PC-3 (cell line): ENCODE measurements at regions not wholly inside any gene's neighbourhood (a gene's known extent, or its start where the extent isn't known, plus 50 kb on each side); places are given as distances from the start of the nearest gene placed in this dataset.

ENCODE experiments used
- ATAC-seq: fragments of 200-7000 bp; cut with Tn5 transposase; 2 replicates; pipeline ENCODE4 v1.9.1; 2020; ENCODE audit warnings: mild to moderate bottlenecking, moderate library complexity
- BruUV-seq: library from RNA; stranded (reverse); fragments of 400-500 nt; replicated peaks from 2 replicates; lab custom pipeline; 2021; lab: Mats Ljungman, UMichigan
- CTCF ChIA-PET: fragments of 300-600 bp; sonication (Branson Sonifier 250); formaldehyde crosslinking; loops from one replicate; lab custom pipeline; 2022; ENCODE audit warnings: antibody characterized with exemption; lab: Charles Lee
- POLR2A ChIA-PET: fragments of 300-600 bp; sonication (Branson Sonifier 250); formaldehyde crosslinking; loops from one replicate; lab custom pipeline; 2022; ENCODE audit warnings: antibody characterized with exemption; ENCODE audit not compliant: unreplicated experiment; lab: Charles Lee
- DNase-seq: peaks from one replicate; pipeline ENCODE4 v3.0.0-alpha.2; 2015
- H2AFZ ChIP-seq: fragments of 300-600 bp; sonication (generic); 2 replicates; pipeline ENCODE4 v1.6.0; 2016; ENCODE audit warnings: antibody characterized with exemption, low read length
- H3F3A ChIP-seq: fragments of 300-600 bp; sonication (generic); one replicate; pipeline ENCODE4 v1.6.0; 2017; ENCODE audit warnings: antibody characterized with exemption, low read length, control low read depth, mild to moderate bottlenecking; ENCODE audit not compliant: unreplicated experiment
- H3K27ac ChIP-seq: fragments of 300-600 bp; sonication (generic); 2 replicates; pipeline ENCODE4 v1.5.1; 2016; ENCODE audit warnings: mild to moderate bottlenecking, low read length
- H3K27me3 ChIP-seq: fragments of 300-600 bp; sonication (generic); 2 replicates; pipeline ENCODE4 v1.6.1; 2016; ENCODE audit warnings: low read length, mixed read lengths
- H3K36me3 ChIP-seq: fragments of 300-600 bp; sonication (generic); 2 replicates; pipeline ENCODE4 v1.6.1; 2016; ENCODE audit warnings: low read depth, mixed run types, low read length, mixed read lengths
- H3K4me1 ChIP-seq: fragments of 300-600 bp; sonication (generic); 2 replicates; pipeline ENCODE4 v1.5.1; 2016; ENCODE audit warnings: low read length; ENCODE audit not compliant: insufficient read depth
- H3K4me2 ChIP-seq: fragments of 300-600 bp; sonication (generic); 2 replicates; pipeline ENCODE4 v1.6.0; 2016; ENCODE audit warnings: low read length
- H3K4me3 ChIP-seq: fragments of 300-600 bp; sonication (generic); 2 replicates; pipeline ENCODE4 v1.5.1; 2016; ENCODE audit warnings: mild to moderate bottlenecking, low read length, mixed read lengths
- H3K79me2 ChIP-seq: fragments of 300-600 bp; sonication (generic); 2 replicates; pipeline ENCODE4 v1.6.1; 2017; ENCODE audit warnings: low read length, mixed read lengths
- H3K9ac ChIP-seq: fragments of 300-600 bp; sonication (generic); 2 replicates; pipeline ENCODE4 v1.6.0; 2016; ENCODE audit warnings: mild to moderate bottlenecking, low read length
- H3K9me2 ChIP-seq: fragments of 300-600 bp; sonication (generic); replicated peaks from 2 replicates; pipeline ENCODE4 v1.6.1; 2016; ENCODE audit warnings: mixed run types, low read length, mixed read lengths
- H3K9me3 ChIP-seq: fragments of 300-600 bp; sonication (generic); 2 replicates; pipeline ENCODE4 v1.6.1; 2016; ENCODE audit warnings: low read length, mixed read lengths
- H4K20me1 ChIP-seq: fragments of 300-600 bp; sonication (generic); 2 replicates; pipeline ENCODE4 v1.6.1; 2016; ENCODE audit warnings: low read length, mixed read lengths
- EZH2 ChIP-seq: fragments of 300-600 bp; sonication (generic); IDR thresholded peaks from one replicate; pipeline ENCODE4 v1.6.1; 2017; ENCODE audit warnings: antibody characterized with exemption, mild to moderate bottlenecking, low read length; ENCODE audit not compliant: unreplicated experiment
- EZH2phosphoT487 ChIP-seq: fragments of 300-600 bp; sonication (generic); IDR thresholded peaks from 2 replicates; pipeline ENCODE4 v1.6.1; 2018; ENCODE audit warnings: mild to moderate bottlenecking, antibody characterized with exemption, low read length, borderline replicate concordance
- intact Hi-C: fragments of 100-400 bp; cut with micrococcal nuclease; formaldehyde crosslinking; loops from 2 replicates; pipeline ENCODE4 v1.9.0; 2023
- TF ChIP-seq, protein P1 (sequence below): fragments of 300-600 bp; sonication (generic); conservative IDR thresholded peaks from 2 replicates; pipeline ENCODE4 v1.5.1; 2017; ENCODE audit warnings: antibody characterized with exemption, low read depth, mild to moderate bottlenecking, low read length

DNA sequence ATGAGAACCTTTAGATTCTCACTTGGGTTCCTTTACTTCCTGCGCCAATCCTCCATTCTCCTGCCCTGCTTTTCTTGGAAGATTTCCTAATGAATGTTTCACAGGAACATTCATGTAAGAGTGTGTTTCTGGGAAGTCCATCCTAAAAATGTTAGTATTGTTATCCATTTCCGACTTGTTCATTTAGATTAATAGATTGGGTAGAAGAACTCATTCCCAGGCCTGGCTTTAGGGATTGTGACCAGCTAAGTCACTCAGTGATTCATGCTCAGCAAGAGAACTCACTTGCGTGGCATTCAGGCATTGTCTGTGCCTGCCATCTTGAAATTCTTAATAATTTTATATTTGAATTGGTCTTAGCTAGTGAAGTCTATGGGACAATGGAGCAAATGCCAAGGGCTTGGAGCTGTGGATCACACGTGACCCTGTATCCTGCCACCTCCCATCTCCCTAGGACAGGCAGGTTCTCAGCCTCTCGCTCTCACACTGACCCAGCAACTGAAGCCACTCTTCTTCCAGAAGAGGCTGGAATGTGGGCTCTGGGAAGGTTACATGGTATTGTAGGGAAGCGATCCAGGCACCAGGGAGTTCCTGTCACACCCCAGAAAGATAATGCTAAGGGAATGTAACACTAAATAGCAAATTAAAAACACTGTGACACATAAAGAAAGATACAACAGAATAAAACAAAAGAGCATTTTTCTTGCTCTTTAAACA, 562.1 kb downstream of the TMA16 start:
- POLR2A ChIA-PET: no interaction called here
- H3K9ac ChIP-seq: no peak overlapping the region
- ATAC-seq (no peak), DNase-seq (no peak)
- no peak overlapping the region for H2AFZ ChIP-seq
- TF ChIP-seq EZH2: no peak
- TF ChIP-seq, protein P1, sequence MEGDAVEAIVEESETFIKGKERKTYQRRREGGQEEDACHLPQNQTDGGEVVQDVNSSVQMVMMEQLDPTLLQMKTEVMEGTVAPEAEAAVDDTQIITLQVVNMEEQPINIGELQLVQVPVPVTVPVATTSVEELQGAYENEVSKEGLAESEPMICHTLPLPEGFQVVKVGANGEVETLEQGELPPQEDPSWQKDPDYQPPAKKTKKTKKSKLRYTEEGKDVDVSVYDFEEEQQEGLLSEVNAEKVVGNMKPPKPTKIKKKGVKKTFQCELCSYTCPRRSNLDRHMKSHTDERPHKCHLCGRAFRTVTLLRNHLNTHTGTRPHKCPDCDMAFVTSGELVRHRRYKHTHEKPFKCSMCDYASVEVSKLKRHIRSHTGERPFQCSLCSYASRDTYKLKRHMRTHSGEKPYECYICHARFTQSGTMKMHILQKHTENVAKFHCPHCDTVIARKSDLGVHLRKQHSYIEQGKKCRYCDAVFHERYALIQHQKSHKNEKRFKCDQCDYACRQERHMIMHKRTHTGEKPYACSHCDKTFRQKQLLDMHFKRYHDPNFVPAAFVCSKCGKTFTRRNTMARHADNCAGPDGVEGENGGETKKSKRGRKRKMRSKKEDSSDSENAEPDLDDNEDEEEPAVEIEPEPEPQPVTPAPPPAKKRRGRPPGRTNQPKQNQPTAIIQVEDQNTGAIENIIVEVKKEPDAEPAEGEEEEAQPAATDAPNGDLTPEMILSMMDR: no peak
- no peak for TF ChIP-seq EZH2phosphoT487
- H3K27me3 ChIP-seq: no peaks in the 10 kb centered on the region
- H3K27ac ChIP-seq: no peak overlapping the region
- no peak overlapping the region for H3K4me2 ChIP-seq
- no peaks in the 10 kb centered on the region for H3K79me2 ChIP-seq
- H3K4me1 ChIP-seq: no peaks in the 10 kb centered on the region
- CTCF ChIA-PET: no interaction called here
- H3K9me2 ChIP-seq: no peaks in the 10 kb centered on the region
- intact Hi-C loops: no loop called here
- H3K36me3 ChIP-seq: no peaks in the 10 kb centered on the region
- BruUV-seq: no TSS peak
- H3K9me3 ChIP-seq: no peaks in the 10 kb centered on the region
- H3K4me3 ChIP-seq: no peak overlapping the region
- H4K20me1 ChIP-seq: no peaks in the 10 kb centered on the region
- no peaks in the 10 kb centered on the region for H3F3A ChIP-seq

DNA sequence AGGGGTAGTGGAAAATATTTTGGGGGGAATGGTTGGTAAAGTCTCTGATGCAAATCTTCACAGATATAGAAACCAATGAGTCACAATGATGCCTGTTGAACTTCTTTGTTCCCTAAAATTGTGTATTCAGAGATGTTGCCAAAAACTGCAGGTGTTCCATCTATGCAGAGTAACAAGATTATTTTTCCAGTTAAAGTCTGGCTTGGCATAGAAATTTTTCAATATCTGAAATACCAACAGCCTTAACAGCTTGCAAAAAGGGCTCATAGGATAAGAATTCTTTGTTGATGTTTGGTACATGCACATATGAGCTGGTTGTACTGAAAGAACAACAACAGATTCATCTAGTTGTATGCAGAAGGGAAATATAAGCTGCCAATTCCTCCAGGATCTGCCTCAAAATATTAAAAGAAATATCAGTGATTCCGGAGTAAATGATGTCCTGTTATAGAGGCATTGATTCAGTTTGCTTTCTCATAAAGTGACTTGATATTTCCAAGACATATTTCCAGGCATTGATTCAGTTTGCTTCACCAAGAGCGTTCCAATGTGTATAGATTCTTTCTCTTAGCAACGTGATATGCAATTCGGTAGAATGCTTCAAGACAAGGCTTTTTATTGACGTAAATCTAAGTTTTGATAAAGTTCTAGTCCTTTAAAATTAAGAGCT, 564.4 kb downstream of the TMA16 start:
- no peaks in the 10 kb centered on the region for H3K9me3 ChIP-seq
- TF ChIP-seq, protein P1: no peak
- TF ChIP-seq EZH2 (no peak), EZH2phosphoT487 (no peak)
- intact Hi-C loops: no loop called here
- no peaks in the 10 kb centered on the region for H3K4me1 ChIP-seq
- no peaks in the 10 kb centered on the region for H3K9me2 ChIP-seq
- H3K9ac ChIP-seq: no peak overlapping the region
- no peaks in the 10 kb centered on the region for H3K27me3 ChIP-seq
- no peaks in the 10 kb centered on the region for H3K79me2 ChIP-seq
- no peaks in the 10 kb centered on the region for H4K20me1 ChIP-seq
- ATAC-seq: no peak
- CTCF ChIA-PET: no interaction called here
- no peak overlapping the region for H3K4me2 ChIP-seq
- H3K36me3 ChIP-seq: no peaks in the 10 kb centered on the region
- H2AFZ ChIP-seq: no peak overlapping the region
- no peak overlapping the region for H3K27ac ChIP-seq
- POLR2A ChIA-PET: no interaction called here
- H3K4me3 ChIP-seq: no peak overlapping the region
- BruUV-seq: no TSS peak
- DNase-seq: no peak
- H3F3A ChIP-seq: no peaks in the 10 kb centered on the region

DNA sequence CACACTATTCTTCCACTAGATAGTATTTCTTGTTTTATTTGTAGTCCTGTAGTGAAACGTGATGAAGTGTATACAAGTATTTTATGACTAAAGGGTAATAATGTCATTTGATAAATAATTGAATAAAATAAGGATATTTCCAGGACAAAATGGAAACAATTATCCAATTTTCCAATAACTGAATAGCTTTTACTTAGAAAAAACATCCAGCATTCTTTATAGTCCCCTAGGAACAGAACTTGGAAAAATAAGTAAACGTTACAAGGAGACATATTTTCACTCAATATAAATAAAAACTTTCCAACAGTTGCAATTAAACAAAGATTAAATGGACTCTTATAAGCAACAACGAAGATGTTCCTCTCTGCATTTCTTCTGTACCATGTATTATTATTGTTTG, 566.0 kb downstream of the TMA16 start:
- BruUV-seq: no TSS peak
- H3K9me3 ChIP-seq: no peaks in the 10 kb centered on the region
- no peaks in the 10 kb centered on the region for H4K20me1 ChIP-seq
- POLR2A ChIA-PET: no interaction called here
- H3K9me2 ChIP-seq: no peaks in the 10 kb centered on the region
- H3K4me1 ChIP-seq: no peaks in the 10 kb centered on the region
- no peak overlapping the region for H3K4me2 ChIP-seq
- CTCF ChIA-PET: no interaction called here
- no peak for ATAC-seq
- H3F3A ChIP-seq: no peaks in the 10 kb centered on the region
- H3K36me3 ChIP-seq: no peaks in the 10 kb centered on the region
- TF ChIP-seq EZH2 (no peak), EZH2phosphoT487 (no peak)
- TF ChIP-seq, protein P1: no peak
- H3K4me3 ChIP-seq: no peak overlapping the region
- intact Hi-C loops: no loop called here
- no peaks in the 10 kb centered on the region for H3K27me3 ChIP-seq
- no peaks in the 10 kb centered on the region for H3K79me2 ChIP-seq
- H2AFZ ChIP-seq: no peak overlapping the region
- no peak overlapping the region for H3K9ac ChIP-seq
- DNase-seq: no peak
- no peak overlapping the region for H3K27ac ChIP-seq
